Loucy (cell line): ENCODE measurements at regions not wholly inside any gene's neighbourhood (a gene's known extent, or its start where the extent isn't known, plus 50 kb on each side); places are given as distances from the start of the nearest gene placed in this dataset.

Experiments used
- H2AFZ ChIP-seq: fragments of 200-600 bp; sonication (generic); 2 replicates; pipeline ENCODE4 v1.6.0; 2016; ENCODE audit warnings: antibody characterized with exemption, mild to moderate bottlenecking, low read length, moderate library complexity
- H3F3A ChIP-seq: fragments of 200-600 bp; 2 replicates; pipeline ENCODE4 v1.6.0; 2016; ENCODE audit warnings: antibody characterized with exemption, low read depth, mild to moderate bottlenecking
- H3K27me3 ChIP-seq: fragments of 200-600 bp; sonication (generic); 2 replicates; pipeline ENCODE4 v1.6.1; 2014; ENCODE audit warnings: low read length, mild to moderate bottlenecking; ENCODE audit not compliant: insufficient read depth, poor library complexity, severe bottlenecking
- H3K36me3 ChIP-seq: fragments of 200-600 bp; sonication (generic); 2 replicates; pipeline ENCODE4 v1.6.1; 2016; ENCODE audit warnings: low read length; ENCODE audit not compliant: insufficient read depth
- H3K4me1 ChIP-seq: fragments of 200-600 bp; sonication (generic); 2 replicates; pipeline ENCODE4 v1.5.1; 2014; ENCODE audit warnings: low read length, mild to moderate bottlenecking; ENCODE audit not compliant: insufficient read depth, poor library complexity, severe bottlenecking
- H3K4me2 ChIP-seq: fragments of 200-600 bp; sonication (generic); 2 replicates; pipeline ENCODE4 v1.6.0; 2014; ENCODE audit warnings: antibody characterized with exemption, low read length, low read depth, mild to moderate bottlenecking; ENCODE audit not compliant: poor library complexity, severe bottlenecking
- H3K4me3 ChIP-seq: fragments of 200-600 bp; sonication (generic); 2 replicates; pipeline ENCODE4 v1.5.1; 2014; ENCODE audit warnings: low read length, mild to moderate bottlenecking, mixed read lengths; ENCODE audit not compliant: poor library complexity, severe bottlenecking
- H3K79me2 ChIP-seq: fragments of 200-600 bp; sonication (generic); 2 replicates; pipeline ENCODE4 v1.6.1; 2014; ENCODE audit warnings: low read length; ENCODE audit not compliant: insufficient read depth
- H3K9ac ChIP-seq: fragments of 200-600 bp; sonication (generic); 2 replicates; pipeline ENCODE4 v1.6.0; 2014; ENCODE audit warnings: mild to moderate bottlenecking, low read depth, low read length, moderate library complexity; ENCODE audit not compliant: poor library complexity, severe bottlenecking
- H3K9me2 ChIP-seq: fragments of 200-600 bp; sonication (generic); replicated peaks from 2 replicates; pipeline ENCODE4 v1.6.1; 2016; ENCODE audit warnings: low read depth, low read length, mixed read lengths
- H3K9me3 ChIP-seq: fragments of 200-600 bp; sonication (generic); 2 replicates; pipeline ENCODE4 v1.6.1; 2014; ENCODE audit warnings: mild to moderate bottlenecking, antibody characterized with exemption, low read length, low read depth; ENCODE audit not compliant: insufficient read depth
- H4K20me1 ChIP-seq: fragments of 200-600 bp; sonication (generic); 2 replicates; pipeline ENCODE4 v1.6.0; 2014; ENCODE audit warnings: antibody characterized with exemption, low read length, mild to moderate bottlenecking; ENCODE audit not compliant: insufficient read depth, poor library complexity, severe bottlenecking
- EZH2phosphoT487 ChIP-seq: fragments of 200-600 bp; IDR thresholded peaks from 2 replicates; pipeline ENCODE4 v1.6.1; 2018; ENCODE audit warnings: antibody characterized with exemption, mild to moderate bottlenecking, moderate library complexity, borderline replicate concordance
- TF ChIP-seq, protein P1 (sequence below): fragments of 200-600 bp; sonication (generic); conservative IDR thresholded peaks from 2 replicates; pipeline ENCODE4 v1.5.1; 2014; ENCODE audit warnings: mild to moderate bottlenecking, antibody characterized with exemption, low read length

DNA sequence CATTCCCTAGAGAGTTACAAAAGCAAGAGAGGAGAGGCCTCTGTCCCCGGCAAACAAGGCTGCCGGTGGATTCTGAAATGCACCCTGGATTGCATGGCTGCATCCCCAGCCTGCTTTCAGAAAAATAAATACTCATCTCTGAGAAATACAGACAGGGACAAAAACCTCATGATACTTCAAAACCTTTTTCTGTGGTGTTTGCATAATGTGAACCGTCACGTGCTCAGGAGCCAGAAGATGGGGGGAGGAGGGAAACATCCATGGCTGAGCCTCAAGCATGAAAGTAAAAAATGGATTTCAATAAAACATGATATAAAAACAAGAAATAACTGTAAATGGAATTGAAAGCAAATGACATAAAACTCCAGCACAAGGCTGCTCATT lies 198.5 kb upstream of the NCAM1 start:
- Histone ChIP-seq H4K20me1 (no peaks in the 10 kb centered on the region), H3K4me3 (no peak overlapping the region), H3K4me2 (no peak overlapping the region), H3K9ac (no peak overlapping the region), H3K36me3 (no peaks in the 10 kb centered on the region), H3K4me1 (no peaks in the 10 kb centered on the region), H2AFZ (no peak overlapping the region), H3K79me2 (no peaks in the 10 kb centered on the region), H3K27me3 (no peaks in the 10 kb centered on the region), H3K9me2 (no peaks in the 10 kb centered on the region), H3K9me3 (no peaks in the 10 kb centered on the region), H3F3A (no peaks in the 10 kb centered on the region)
- TF ChIP-seq EZH2phosphoT487 = no peak
- TF ChIP-seq, protein P1, sequence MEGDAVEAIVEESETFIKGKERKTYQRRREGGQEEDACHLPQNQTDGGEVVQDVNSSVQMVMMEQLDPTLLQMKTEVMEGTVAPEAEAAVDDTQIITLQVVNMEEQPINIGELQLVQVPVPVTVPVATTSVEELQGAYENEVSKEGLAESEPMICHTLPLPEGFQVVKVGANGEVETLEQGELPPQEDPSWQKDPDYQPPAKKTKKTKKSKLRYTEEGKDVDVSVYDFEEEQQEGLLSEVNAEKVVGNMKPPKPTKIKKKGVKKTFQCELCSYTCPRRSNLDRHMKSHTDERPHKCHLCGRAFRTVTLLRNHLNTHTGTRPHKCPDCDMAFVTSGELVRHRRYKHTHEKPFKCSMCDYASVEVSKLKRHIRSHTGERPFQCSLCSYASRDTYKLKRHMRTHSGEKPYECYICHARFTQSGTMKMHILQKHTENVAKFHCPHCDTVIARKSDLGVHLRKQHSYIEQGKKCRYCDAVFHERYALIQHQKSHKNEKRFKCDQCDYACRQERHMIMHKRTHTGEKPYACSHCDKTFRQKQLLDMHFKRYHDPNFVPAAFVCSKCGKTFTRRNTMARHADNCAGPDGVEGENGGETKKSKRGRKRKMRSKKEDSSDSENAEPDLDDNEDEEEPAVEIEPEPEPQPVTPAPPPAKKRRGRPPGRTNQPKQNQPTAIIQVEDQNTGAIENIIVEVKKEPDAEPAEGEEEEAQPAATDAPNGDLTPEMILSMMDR = no peak

- H3K4me1 ChIP-seq = no peaks in the 10 kb centered on the region
- H4K20me1 ChIP-seq = no peaks in the 10 kb centered on the region
- no peak overlapping the region for H3K9ac ChIP-seq
- H3K36me3 ChIP-seq = no peaks in the 10 kb centered on the region
- H3K9me3 ChIP-seq = no peaks in the 10 kb centered on the region
- H2AFZ ChIP-seq = no peak overlapping the region
- no peaks in the 10 kb centered on the region for H3K27me3 ChIP-seq
- no peak for TF ChIP-seq EZH2phosphoT487
- TF ChIP-seq, protein P1 = no peak
- no peak overlapping the region for H3K4me3 ChIP-seq
- no peaks in the 10 kb centered on the region for H3F3A ChIP-seq
- H3K9me2 ChIP-seq = no peaks in the 10 kb centered on the region
- H3K4me2 ChIP-seq = no peak overlapping the region
- H3K79me2 ChIP-seq = no peaks in the 10 kb centered on the region
Measured at GRCh38 chr11:112765337-112765736, 195.9 kb upstream of the NCAM1 start.

DNA sequence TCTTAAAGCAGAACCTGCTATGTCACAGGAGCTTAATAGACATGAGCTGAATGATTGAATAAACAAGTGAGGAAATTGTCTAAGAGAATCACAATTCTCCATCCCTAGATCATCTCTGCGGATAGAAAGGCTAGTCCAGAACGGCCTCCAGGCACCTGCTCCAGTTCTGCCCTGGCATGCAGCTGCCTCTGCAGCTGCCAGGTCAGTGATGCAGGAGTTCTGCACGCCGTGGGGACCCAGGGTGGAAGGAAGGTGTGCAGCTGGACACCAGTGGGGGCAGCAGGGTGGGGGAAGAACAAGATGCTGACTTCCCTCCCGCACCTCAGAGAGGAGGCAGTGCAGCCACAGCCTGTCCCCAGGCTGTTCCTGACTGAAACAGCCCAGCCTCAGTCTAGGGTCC lies 192.1 kb upstream of the NCAM1 start:
- Histone ChIP-seq H3K4me2 (no peak overlapping the region), H3K4me3 (no peak overlapping the region), H3K4me1 (no peaks in the 10 kb centered on the region), H4K20me1 (no peaks in the 10 kb centered on the region), H3K36me3 (no peaks in the 10 kb centered on the region), H3K79me2 (no peaks in the 10 kb centered on the region), H3K27me3 (no peaks in the 10 kb centered on the region), H3K9ac (no peak overlapping the region), H3K9me3 (no peaks in the 10 kb centered on the region), H2AFZ (no peak overlapping the region), H3K9me2 (no peaks in the 10 kb centered on the region), H3F3A (no peaks in the 10 kb centered on the region)
- TF ChIP-seq, protein P1 = no peak
- no peak for TF ChIP-seq EZH2phosphoT487
